H9 (cell line): ENCODE measurements at regions not wholly inside any gene's neighbourhood (a gene's known extent, or its start where the extent isn't known, plus 50 kb on each side); places are given as distances from the start of the nearest gene placed in this dataset.

ENCODE experiments used
- DNase-seq: peaks from one replicate; pipeline ENCODE4 v3.0.0-alpha.2; 2017
- H2AFZ ChIP-seq: one replicate; pipeline ENCODE4 v1.6.1; 2013; ENCODE audit warnings: mild to moderate bottlenecking, low read length, control low read depth, moderate library complexity
- H2AK5ac ChIP-seq: 2 replicates; pipeline ENCODE4 v1.6.1; 2013; ENCODE audit warnings: low read length, control low read depth, mixed read lengths; ENCODE audit not compliant: insufficient read length
- H2BK120ac ChIP-seq: one replicate; pipeline ENCODE4 v1.6.1; 2013; ENCODE audit warnings: low read depth, mild to moderate bottlenecking, low read length, control low read depth, inconsistent platforms; ENCODE audit not compliant: poor library complexity, severe bottlenecking
- H2BK12ac ChIP-seq: 2 replicates; pipeline ENCODE4 v1.6.1; 2013; ENCODE audit warnings: low read length, control low read depth, mixed read lengths, low read depth; ENCODE audit not compliant: insufficient read length
- H2BK15ac ChIP-seq: 2 replicates; pipeline ENCODE4 v1.6.1; 2013; ENCODE audit warnings: low read depth, low read length, control low read depth
- H2BK20ac ChIP-seq: one replicate; pipeline ENCODE4 v1.6.1; 2013; ENCODE audit warnings: low read depth, mild to moderate bottlenecking, low read length, control low read depth, inconsistent platforms; ENCODE audit not compliant: poor library complexity, severe bottlenecking
- H2BK5ac ChIP-seq: 2 replicates; pipeline ENCODE4 v1.6.1; 2013; ENCODE audit warnings: low read length, control low read depth, mixed read lengths; ENCODE audit not compliant: insufficient read length
- H3K14ac ChIP-seq: 2 replicates; pipeline ENCODE4 v1.6.1; 2013; ENCODE audit warnings: low read length, control low read depth; ENCODE audit not compliant: insufficient read depth
- H3K18ac ChIP-seq: 2 replicates; pipeline ENCODE4 v1.6.1; 2013; ENCODE audit warnings: low read depth, mild to moderate bottlenecking, mixed read lengths, low read length, control low read depth; ENCODE audit not compliant: insufficient read length
- H3K23ac ChIP-seq: 2 replicates; pipeline ENCODE4 v1.6.1; 2013; ENCODE audit warnings: low read length, control low read depth, mixed read lengths, low read depth; ENCODE audit not compliant: insufficient read length
- H3K23me2 ChIP-seq: 2 replicates; pipeline ENCODE4 v1.6.1; 2013; ENCODE audit warnings: low read depth, mild to moderate bottlenecking, mixed read lengths, low read length, control low read depth; ENCODE audit not compliant: insufficient read length, poor library complexity, severe bottlenecking
- H3K27ac ChIP-seq: 2 replicates; pipeline ENCODE4 v1.5.1; 2013; ENCODE audit warnings: low read length, control low read depth, mixed read lengths, low read depth; ENCODE audit not compliant: insufficient read length
- H3K27me3 ChIP-seq: 2 replicates; pipeline ENCODE4 v1.6.1; 2013; ENCODE audit warnings: low read length, control low read depth, inconsistent platforms; ENCODE audit not compliant: insufficient read depth
- H3K4ac ChIP-seq: 2 replicates; pipeline ENCODE4 v1.6.1; 2013; ENCODE audit warnings: low read depth, mild to moderate bottlenecking, control low read depth, inconsistent platforms, low read length, moderate library complexity
- H3K4me1 ChIP-seq: 2 replicates; pipeline ENCODE4 v1.6.1; 2013; ENCODE audit warnings: low read length, control low read depth, inconsistent platforms; ENCODE audit not compliant: insufficient read depth
- H3K4me2 ChIP-seq: 2 replicates; pipeline ENCODE4 v1.6.1; 2013; ENCODE audit warnings: low read length, control low read depth, mixed read lengths; ENCODE audit not compliant: insufficient read length, insufficient read depth
- H3K56ac ChIP-seq: 2 replicates; pipeline ENCODE4 v1.6.1; 2013; ENCODE audit warnings: low read depth, mild to moderate bottlenecking, mixed read lengths, low read length, control low read depth; ENCODE audit not compliant: insufficient read length
- H3K79me1 ChIP-seq: 2 replicates; pipeline ENCODE4 v1.6.1; 2013; ENCODE audit warnings: low read depth, mild to moderate bottlenecking, moderate library complexity, low read length, control low read depth, inconsistent platforms; ENCODE audit not compliant: insufficient read depth, poor library complexity, severe bottlenecking
- H3K79me2 ChIP-seq: 2 replicates; pipeline ENCODE4 v1.6.1; 2013; ENCODE audit warnings: low read length, control low read depth, inconsistent platforms; ENCODE audit not compliant: insufficient read depth
- H3K9ac ChIP-seq: 2 replicates; pipeline ENCODE4 v1.6.1; 2013; ENCODE audit warnings: low read length, control low read depth, mixed read lengths; ENCODE audit not compliant: insufficient read length; ENCODE audit errors: extremely low read depth
- H3K9me3 ChIP-seq: one replicate; pipeline ENCODE4 v1.6.1; 2013; ENCODE audit warnings: low read depth, low read length, inconsistent platforms; ENCODE audit not compliant: control insufficient read depth
- H3T11ph ChIP-seq: one replicate; pipeline ENCODE4 v1.6.1; 2013; ENCODE audit warnings: mild to moderate bottlenecking, low read length, control low read depth, inconsistent platforms
- H4K20me1 ChIP-seq: one replicate; pipeline ENCODE4 v1.6.1; 2013; ENCODE audit not compliant: control insufficient read depth, insufficient read length, insufficient read depth
- H4K5ac ChIP-seq: 2 replicates; pipeline ENCODE4 v1.6.1; 2013; ENCODE audit warnings: low read depth, mild to moderate bottlenecking, mixed read lengths, low read length, control low read depth; ENCODE audit not compliant: insufficient read length
- H4K8ac ChIP-seq: replicated peaks from 2 replicates; pipeline ENCODE4 v1.6.1; 2013; ENCODE audit warnings: low read length, control low read depth, mixed read lengths, low read depth; ENCODE audit not compliant: insufficient read length
- H4K91ac ChIP-seq: 2 replicates; pipeline ENCODE4 v1.6.1; 2013; ENCODE audit warnings: low read depth, mild to moderate bottlenecking, moderate library complexity, mixed read lengths, low read length, control low read depth; ENCODE audit not compliant: insufficient read length
- H3K27ac Mint-ChIP-seq, 3 experiments: 2 replicates in 2 of 3; 3 replicates in 1 of 3; pipeline ENCODE4 v1.8.0; 2020 to 2021; ENCODE audit warnings: mixed read lengths in 3 of 3, mild to moderate bottlenecking in 1 of 3, moderate library complexity in 1 of 3
- H3K27me3 Mint-ChIP-seq: 2 replicates; pipeline ENCODE4 v1.8.0; 2021; ENCODE audit warnings: low read depth, mild to moderate bottlenecking, moderate library complexity, mixed read lengths
- H3K36me3 Mint-ChIP-seq, 3 experiments: 2 replicates in 2 of 3; 3 replicates in 1 of 3; pipeline ENCODE4 v1.8.0; 2020 to 2021; ENCODE audit warnings: low read depth in 3 of 3, mixed read lengths in 3 of 3; ENCODE audit not compliant: insufficient read depth in 1 of 3
- H3K4me1 Mint-ChIP-seq, 2 experiments: 2 replicates each; pipeline ENCODE4 v1.8.0; 2020; ENCODE audit warnings: mixed read lengths in 2 of 2
- H3K4me3 Mint-ChIP-seq, 2 experiments: 2 replicates in 1 of 2; 3 replicates in 1 of 2; pipeline ENCODE4 v1.8.0; 2020 to 2021; ENCODE audit warnings: mild to moderate bottlenecking in 2 of 2, mixed read lengths in 2 of 2, moderate library complexity in 1 of 2
- H3K9me3 Mint-ChIP-seq, 2 experiments: 2 replicates in 1 of 2; 3 replicates in 1 of 2; pipeline ENCODE4 v1.8.0; 2020; ENCODE audit warnings: mild to moderate bottlenecking in 2 of 2, mixed read lengths in 2 of 2, moderate library complexity in 1 of 2
- WGBS: extraction: QIAGEN DNeasy Blood & Tissue Kit; methylation state at CpG from one replicate; pipeline ENCODE4 v1.1.7; 2013; ENCODE audit warnings: missing lambda C conversion rate, low lambda C conversion rate, mixed read lengths; ENCODE audit not compliant: insufficient read length; ENCODE audit errors: extremely low coverage; 5-methylcytosine and 5-hydroxymethylcytosine counted together
- TF ChIP-seq, protein P1 (sequence below): fragments of 200-600 bp; sonication (generic); conservative IDR thresholded peaks from 3 replicates; pipeline ENCODE4 v1.8.0; 2021; ENCODE audit warnings: antibody characterized with exemption, mild to moderate bottlenecking

GRCh38 chr12:91529829-91530228 is 347.2 kb upstream of the DCN start:
- TF ChIP-seq, protein P1, sequence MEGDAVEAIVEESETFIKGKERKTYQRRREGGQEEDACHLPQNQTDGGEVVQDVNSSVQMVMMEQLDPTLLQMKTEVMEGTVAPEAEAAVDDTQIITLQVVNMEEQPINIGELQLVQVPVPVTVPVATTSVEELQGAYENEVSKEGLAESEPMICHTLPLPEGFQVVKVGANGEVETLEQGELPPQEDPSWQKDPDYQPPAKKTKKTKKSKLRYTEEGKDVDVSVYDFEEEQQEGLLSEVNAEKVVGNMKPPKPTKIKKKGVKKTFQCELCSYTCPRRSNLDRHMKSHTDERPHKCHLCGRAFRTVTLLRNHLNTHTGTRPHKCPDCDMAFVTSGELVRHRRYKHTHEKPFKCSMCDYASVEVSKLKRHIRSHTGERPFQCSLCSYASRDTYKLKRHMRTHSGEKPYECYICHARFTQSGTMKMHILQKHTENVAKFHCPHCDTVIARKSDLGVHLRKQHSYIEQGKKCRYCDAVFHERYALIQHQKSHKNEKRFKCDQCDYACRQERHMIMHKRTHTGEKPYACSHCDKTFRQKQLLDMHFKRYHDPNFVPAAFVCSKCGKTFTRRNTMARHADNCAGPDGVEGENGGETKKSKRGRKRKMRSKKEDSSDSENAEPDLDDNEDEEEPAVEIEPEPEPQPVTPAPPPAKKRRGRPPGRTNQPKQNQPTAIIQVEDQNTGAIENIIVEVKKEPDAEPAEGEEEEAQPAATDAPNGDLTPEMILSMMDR = no peak
- Histone ChIP-seq H3K9me3 (no peaks in the 10 kb centered on the region), H4K20me1 (no peaks in the 10 kb centered on the region), H3K23ac (no peak overlapping the region), H2AK5ac (no peak overlapping the region), H3K27ac (no peak overlapping the region), H2BK120ac (no peak overlapping the region), H3K23me2 (no peaks in the 10 kb centered on the region), H2BK12ac (no peak overlapping the region), H4K91ac (no peak overlapping the region), H4K5ac (no peak overlapping the region), H3K4me1 (no peaks in the 10 kb centered on the region), H3K4ac (no peak overlapping the region), H3K56ac (no peak overlapping the region), H3K27me3 (no peaks in the 10 kb centered on the region), H4K8ac (no peak overlapping the region), H3K79me2 (no peaks in the 10 kb centered on the region), H3K9ac (no peak overlapping the region), H2AFZ (no peak overlapping the region), H2BK5ac (no peak overlapping the region), H2BK15ac (no peak overlapping the region), H2BK20ac (no peak overlapping the region), H3K18ac (no peak overlapping the region), H3T11ph (no peak overlapping the region), H3K14ac (no peak overlapping the region), H3K79me1 (no peaks in the 10 kb centered on the region), H3K4me2 (no peak overlapping the region)
- Mint-ChIP-seq H3K9me3 (peaks cover 2 to 6% of the 10 kb centered on the region in 2 experiments; a peak in 4 of 5 replicates), H3K4me1 (no peaks in the 10 kb centered on the region), H3K27ac (no peak overlapping the region), H3K4me3 (no peak overlapping the region), H3K27me3 (no peaks in the 10 kb centered on the region), H3K36me3 (no peaks in the 10 kb centered on the region; a peak in 1 of 7 replicates)
- WGBS = no CpG with 5 or more reads among the region's 1 CpG
- DNase-seq = no peak
